ENCODE measurements at regions not wholly inside any gene's neighbourhood (a gene's known extent, or its start where the extent isn't known, plus 50 kb on each side); places are given as distances from the start of the nearest gene placed in this dataset.
A peak's percentile ranks its signal among the peaks of the same experiment; 100 is the strongest.

DNA sequence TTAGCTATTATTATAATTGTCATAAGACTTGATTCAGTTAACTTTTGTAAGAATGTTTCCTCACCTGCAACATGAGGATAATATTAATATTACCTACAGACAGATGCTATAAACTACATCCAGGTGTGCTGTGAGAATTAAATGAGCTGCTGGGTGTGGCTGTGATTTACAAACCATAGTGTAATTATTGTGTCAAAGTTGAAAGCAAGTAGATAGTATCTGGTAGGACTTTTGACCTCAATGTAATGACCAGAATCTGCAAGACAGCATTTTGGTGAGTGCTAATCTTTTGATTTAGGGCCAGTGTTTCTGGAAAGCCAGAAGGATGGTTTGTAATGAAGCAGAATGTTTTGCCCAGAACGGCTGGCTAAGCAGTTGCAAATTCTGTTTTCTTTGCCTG is 162.5 kb downstream of the TRMT11 start:
- no peak for DNase-seq (ENCODE audit: low read depth)

- no peak for DNase-seq (ENCODE audit: low read depth)
These were observed 166.0 kb downstream of the TRMT11 start for GRCh38 chr6:126152372-126152745.

GRCh38 chr6:126153661-126154060 is 167.3 kb downstream of the TRMT11 start:
- DNase-seq (ENCODE audit: low read depth), result peak; percentile 19

DNA sequence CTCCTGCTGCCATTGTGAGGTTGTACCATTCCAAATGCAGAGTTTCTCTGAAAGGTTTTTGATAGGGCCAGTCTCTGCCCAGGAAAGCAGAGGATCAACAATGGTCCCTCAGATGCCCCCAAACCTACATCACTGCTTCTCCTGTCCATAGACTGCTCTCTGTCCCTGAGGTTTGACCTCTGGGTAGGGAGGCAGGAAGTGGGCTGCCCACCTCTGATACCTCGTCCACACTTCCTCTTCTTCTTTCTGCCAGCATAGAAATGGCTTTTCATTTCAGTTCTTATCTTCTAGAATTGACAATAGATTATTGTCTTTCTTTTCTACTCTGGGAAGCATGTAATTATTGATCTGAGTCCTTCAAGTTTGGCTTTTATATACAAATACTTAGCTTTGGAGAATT is 170.6 kb downstream of the TRMT11 start:
- no peak for DNase-seq (ENCODE audit: low read depth)

DNA sequence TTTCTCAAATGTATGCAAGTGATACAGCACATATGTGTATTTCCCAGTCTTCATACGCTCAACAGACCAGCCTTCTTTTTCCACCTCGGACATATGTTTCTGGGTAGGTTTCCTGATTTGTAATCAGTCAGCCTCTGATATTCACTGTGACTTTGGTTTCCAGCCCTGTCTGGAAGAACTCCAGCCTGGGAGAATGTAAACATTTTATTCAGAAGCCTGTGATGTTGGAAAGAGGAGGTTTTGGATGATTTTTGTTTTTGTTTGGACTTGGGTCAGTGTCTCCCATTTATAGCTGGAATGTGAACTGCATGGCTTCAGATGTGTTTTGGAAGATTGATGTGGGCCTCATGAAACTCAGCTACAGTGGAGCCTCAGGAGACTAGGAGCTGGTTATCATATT is 172.2 kb upstream of the CENPW start:
- DNase-seq (ENCODE audit: low read depth), result no peak

DNA sequence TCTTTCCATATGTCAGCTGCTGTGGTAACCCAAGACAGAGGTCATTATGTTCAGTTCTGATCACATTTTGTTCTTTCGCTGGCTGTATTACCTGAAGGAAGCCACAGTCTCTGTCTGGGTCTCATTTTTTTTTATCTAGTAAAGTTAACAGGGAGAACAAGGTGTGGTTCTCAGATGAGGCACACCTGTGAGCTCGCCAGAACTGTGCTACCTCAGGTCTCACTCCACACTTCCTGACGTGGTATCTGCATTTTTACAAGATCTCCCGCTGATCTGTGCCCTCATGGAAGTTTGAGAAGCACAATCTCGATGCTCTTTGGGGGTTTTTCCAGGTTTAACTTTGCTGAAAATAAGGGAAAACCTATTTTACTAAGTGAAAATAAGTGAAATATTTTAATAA is 169.5 kb upstream of the CENPW start:
- no peak for DNase-seq (ENCODE audit: low read depth)

DNA sequence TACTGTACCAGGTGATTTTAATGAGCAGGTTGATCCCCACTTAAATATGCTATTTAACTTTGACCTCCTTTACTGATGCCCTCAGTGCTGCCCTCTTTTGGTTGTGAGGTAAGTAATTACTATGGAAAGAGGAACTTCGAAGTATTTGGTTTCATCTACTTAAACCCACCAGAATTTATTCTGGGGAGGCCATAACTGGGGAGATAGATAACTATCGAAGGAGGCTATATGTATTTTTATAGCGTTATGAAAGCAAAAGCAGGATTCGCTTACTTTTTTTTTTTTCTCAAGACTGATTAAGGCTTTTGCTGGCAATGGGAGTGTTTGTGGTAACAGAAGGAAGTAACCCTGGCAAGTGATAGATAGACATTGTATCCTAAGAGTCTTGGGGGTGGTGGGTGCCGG is 168.9 kb upstream of the CENPW start:
- DNase-seq (ENCODE audit: low read depth), result no peak

DNA sequence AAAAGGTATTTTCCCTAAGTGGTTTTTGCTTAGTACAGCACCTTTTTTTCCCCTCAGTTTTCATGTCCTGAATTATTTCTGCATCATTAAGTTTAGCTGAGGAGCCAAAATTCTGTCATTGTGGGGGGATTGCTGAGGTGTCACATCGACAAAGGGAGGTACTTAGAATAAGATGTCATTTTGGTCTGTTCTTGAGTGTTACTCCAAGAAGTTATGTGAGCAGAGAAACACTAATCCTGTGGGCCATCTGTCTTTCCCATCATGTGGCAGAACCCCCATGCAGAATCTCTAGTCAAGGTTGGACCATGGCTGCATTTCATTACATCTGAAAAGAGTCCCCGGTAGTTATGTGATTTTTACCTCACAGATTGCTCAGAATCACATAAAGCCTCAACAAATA is 167.8 kb upstream of the CENPW start:
- no peak for DNase-seq (ENCODE audit: low read depth)

DNA sequence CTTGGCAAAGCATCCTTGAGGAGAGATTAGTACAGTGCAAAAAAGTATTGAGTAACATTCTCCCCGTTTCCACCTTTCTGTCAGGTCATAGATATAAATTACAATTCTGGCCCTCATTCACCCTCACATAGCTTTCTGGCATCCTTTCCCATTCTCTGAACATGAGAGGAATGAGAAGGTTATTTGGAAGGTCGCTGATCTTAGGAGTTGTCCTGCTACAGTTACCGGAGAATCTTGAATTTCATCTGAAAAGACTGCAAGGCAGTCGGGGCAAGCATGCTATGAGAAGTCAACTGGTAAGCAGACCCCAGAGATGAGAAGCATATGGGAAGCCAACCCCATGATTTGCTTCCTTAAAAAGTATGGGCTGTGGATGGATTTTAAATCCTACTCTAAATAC is 166.7 kb upstream of the CENPW start:
- no peak for DNase-seq (ENCODE audit: low read depth)

DNA sequence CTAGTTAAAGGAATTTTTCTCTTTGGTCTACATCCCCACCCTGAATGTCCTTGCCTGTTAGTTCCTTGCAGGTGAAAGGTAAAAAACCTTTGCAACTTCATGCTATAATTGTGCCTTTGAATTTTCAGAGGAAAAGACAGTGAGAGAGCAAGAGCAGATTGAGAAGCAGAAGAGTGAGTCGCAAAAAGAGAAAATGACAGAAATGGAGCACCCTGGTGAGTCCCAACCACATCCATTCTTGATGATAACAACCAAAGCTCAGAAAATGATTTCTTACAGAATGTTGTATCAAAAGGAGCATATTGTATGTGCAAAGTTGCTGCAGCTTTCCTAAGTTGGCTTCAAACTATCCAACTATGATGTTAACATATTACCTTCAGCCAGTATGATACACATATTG is 165.2 kb upstream of the CENPW start:
- no peak for DNase-seq (ENCODE audit: low read depth)

DNA sequence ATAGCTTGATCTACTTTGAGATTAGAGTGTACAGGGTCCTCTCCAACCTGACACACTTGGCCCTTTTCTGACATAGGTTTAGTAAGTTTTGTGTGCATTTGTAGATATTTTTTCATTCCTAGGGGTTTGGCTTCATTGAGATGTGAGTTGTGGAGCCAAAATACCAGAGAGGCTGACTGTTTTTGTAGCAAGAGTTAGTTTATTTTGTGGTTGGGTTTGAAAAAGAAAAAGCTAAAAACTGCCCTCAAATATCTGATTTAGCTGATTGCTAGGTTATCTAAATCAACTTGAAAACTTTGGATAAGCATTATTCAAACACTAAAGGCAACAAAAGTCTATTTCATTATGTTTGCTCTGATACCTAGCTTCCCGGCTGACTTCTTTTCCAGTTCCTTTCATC is 164.7 kb upstream of the CENPW start:
- DNase-seq (ENCODE audit: low read depth), result no peak

DNA sequence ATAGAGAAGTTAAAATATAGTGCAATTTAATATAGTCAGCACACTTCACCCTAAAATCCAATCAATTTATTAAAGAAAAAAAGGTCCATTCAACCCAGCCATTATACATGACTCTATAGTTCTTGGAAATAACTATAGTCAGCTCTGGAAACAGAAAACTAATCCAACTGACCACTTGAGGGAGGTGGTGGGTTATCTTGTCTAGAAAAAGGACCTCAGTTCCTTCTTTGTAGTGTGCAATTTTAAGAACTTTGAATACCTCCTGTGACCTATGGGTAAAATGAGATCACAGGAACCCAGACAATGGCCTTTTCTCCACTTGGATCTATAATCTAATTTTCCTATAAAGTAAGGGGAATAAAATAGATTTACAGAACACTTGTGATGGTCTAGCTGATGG is 163.6 kb upstream of the CENPW start:
- DNase-seq (ENCODE audit: low read depth), result no peak

- DNase-seq (ENCODE audit: low read depth), result peak; percentile 33
These were observed 159.3 kb upstream of the CENPW start for GRCh38 chr6:126180585-126180984.

GRCh38 chr6:126181173-126181741 is 158.7 kb upstream of the CENPW start:
- no peak for DNase-seq (ENCODE audit: low read depth)

- no peak for DNase-seq (ENCODE audit: low read depth)
These were observed 158.0 kb upstream of the CENPW start for GRCh38 chr6:126181890-126182289.

DNA sequence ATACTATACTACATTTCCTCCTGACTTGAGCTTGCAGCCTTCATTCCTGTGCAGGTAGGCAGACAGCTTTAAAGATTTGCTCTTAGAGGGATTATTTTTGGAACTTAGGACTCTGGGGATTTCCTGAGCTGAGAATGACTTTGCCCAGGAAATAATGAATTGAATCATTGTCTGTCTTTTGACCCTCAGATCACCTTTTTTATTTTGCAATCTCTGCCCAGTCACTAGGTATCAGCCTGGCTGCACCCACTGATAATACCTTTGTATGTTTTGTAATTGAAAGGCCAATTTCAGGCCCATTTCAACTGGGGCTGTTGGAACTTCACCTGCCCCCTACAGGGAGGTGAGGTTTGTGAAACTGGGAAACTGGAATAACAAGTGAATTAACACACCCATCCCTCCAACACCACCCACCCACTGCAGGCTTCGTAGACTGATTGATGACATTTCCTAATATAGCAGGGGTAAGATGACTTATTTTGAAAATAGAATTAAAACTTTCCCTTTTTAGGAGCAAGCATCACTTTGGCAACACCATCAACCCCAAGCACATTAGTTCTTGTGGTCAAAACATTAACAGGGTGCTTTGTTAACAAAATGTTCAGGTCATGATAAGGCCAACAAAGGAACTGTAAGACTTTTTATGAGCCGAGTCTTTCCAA is 157.1 kb upstream of the CENPW start:
- no peak for DNase-seq (ENCODE audit: low read depth)

DNA sequence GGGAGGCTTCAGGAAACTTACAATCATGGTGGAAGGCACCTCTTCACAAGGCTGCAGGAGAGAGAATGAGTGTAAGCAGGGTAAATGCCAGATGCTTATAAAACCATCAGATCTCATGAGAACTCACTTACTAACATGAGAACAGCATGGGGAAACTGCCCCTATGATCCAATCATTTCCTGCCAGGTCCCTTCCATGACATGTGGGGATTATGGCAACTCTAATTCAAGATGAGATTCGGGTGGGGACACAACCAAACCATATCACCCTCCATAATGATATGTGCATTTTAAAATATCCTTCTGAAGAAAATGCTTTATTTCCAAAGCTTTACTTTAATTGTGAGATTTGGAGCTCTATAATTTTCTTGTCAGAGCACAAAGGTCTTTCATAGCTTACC is 154.1 kb upstream of the CENPW start:
- DNase-seq (ENCODE audit: low read depth), result no peak

- no peak for DNase-seq (ENCODE audit: low read depth)
These were observed 151.5 kb upstream of the CENPW start for GRCh38 chr6:126188279-126188909.

- DNase-seq (ENCODE audit: low read depth), result no peak
These were observed 144.2 kb upstream of the CENPW start for GRCh38 chr6:126195625-126196236.

- no peak for DNase-seq (ENCODE audit: low read depth)
These were observed 141.3 kb upstream of the CENPW start for GRCh38 chr6:126198631-126199030.

DNA sequence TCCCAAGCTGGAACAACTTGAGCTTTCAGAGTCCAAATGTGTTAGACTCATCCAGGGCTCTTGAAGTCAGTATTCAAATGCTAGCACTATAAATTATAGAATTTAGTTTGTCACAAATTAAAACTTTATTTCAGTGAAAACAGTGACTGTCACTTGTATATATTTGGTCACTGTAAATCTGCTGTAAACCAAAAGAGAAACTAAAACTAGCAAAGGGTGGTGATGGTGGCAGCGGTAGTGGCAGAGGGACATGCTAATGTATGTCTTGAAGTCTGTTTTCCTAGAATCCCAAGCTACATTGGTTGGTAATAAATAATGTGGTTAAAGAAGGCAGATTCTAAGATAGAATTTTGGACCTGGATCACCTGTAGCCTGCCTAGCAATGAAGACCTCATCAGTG is 140.4 kb upstream of the CENPW start:
- no peak for DNase-seq (ENCODE audit: low read depth)

DNA sequence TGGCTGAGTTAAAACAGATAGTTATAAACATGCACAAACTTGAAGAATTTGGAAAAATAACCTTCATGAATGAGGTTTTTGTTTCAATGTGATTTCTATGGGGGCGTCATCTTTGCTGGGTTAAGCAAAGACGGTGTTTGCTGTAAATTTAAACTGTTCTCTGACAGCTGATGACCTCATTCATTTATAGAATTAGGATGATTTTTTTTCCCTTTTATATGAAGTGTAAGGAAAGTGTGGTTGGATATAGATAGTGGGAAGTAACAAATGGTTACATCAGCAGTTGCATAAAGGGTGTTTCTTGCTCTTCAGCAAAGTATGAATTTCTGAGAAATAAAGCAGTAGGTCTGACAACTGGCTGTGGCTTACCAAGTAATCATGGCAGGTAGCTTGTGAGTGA is 137.2 kb upstream of the CENPW start:
- DNase-seq (ENCODE audit: low read depth), result no peak

- DNase-seq (ENCODE audit: low read depth), result no peak
These were observed 135.8 kb upstream of the CENPW start for GRCh38 chr6:126204126-126204525.

DNA sequence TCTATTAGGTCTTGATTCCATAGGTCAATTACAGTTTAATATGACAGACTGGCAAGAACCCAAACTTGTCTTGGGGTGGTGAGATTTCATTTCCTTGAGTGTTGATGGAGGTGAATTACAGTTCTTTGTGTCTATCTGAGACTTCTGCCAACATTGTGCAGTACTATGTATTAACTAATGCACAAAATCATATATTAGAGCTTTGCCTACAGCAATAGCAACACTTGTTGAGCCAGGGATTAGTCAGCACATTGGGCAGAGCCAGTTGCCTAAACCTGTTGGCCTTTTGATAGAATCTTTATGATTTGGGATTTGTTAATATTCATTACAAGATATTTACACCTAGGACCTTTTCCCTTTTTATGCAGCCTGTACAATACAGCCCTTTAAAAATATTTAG is 135.3 kb upstream of the CENPW start:
- no peak for DNase-seq (ENCODE audit: low read depth)
